ENCODE measurements at regions not wholly inside any gene's neighbourhood (a gene's known extent, or its start where the extent isn't known, plus 50 kb on each side); places are given as distances from the start of the nearest gene placed in this dataset.

DNA sequence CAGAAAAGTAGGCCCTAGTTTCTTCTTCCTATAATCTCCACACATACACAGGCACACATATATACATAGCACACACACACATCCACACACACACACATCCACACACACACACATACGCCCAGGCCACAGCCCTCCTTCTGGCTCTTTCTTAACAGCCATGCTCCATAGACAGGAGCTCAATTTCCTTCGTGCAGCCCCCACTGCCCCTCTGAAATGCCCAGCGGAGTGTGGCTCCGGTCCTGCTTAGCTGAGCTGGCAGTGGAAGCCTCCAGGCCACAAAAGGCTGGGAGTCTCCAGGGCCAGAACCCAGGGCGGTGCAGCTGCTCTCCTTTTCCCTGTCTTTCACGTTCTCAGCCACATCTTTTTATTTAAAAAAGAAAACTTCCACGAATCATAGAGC lies 282.9 kb upstream of the IGFBP3 start:
- Mint-ChIP-seq H3K27ac (ENCODE audit: low read depth, unreplicated experiment) (no peak overlapping the region), H3K27me3 (ENCODE audit: insufficient read depth, unreplicated experiment) (no peaks in the 10 kb centered on the region), H3K4me1 (ENCODE audit: insufficient read depth, unreplicated experiment) (peaks cover 10% of the 10 kb centered on the region), H3K36me3 (ENCODE audit: insufficient read depth, unreplicated experiment) (no peaks in the 10 kb centered on the region), H3K4me3 (ENCODE audit: unreplicated experiment) (no peak overlapping the region), H3K9me3 (ENCODE audit: unreplicated experiment) (no peaks in the 10 kb centered on the region)
- no TSS peak for BruUV-seq (replicated peaks)
- ChIA-PET CTCF (interaction anchor here (0.6 to 0.9 kb wide), 2 partner anchors 18 to 38 kb away, joined by 3 to 4 read pairs; no protein-coding TSS in a partner anchor), POLR2A (no interaction called here)
- intact Hi-C loops (cut with micrococcal nuclease): no loop called here
- no peak for TF ChIP-seq CTCF (IDR thresholded peaks at IDR 0.05; ENCODE audit: unreplicated experiment)
- no peak for DNase-seq (ENCODE audit: unreplicated experiment)

DNA sequence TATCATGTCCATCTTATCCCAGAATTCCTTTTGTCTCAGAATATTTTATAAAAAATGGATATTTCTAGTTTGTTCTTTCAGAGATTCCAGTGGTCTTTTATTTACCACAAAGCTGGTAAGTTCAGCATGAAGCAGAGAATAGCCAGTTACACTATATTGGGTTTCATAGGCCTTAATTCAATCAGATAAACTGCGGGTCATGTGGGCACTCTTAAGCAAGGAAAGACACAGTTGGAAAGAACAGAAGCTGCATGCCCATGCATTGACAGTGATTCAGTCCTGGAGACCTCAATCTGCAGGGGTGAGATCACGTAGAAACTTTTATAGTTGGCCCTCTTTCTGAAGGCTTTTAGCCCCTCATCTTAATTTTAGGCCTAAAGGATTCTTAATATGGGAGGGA lies 281.3 kb upstream of the IGFBP3 start:
- POLR2A ChIA-PET: interaction anchor here (1.2 kb wide), 1 partner anchor 18 kb away, joined by 3 read pairs; no protein-coding TSS in a partner anchor
- no TSS peak for BruUV-seq (replicated peaks)
- CTCF ChIA-PET: interaction anchor here (0.5 kb wide), 1 partner anchor 53 kb away, joined by 3 read pairs; no protein-coding TSS in a partner anchor
- no peak for DNase-seq (ENCODE audit: unreplicated experiment)
- H3K4me3 Mint-ChIP-seq (ENCODE audit: unreplicated experiment): no peak overlapping the region
- H3K36me3 Mint-ChIP-seq (ENCODE audit: insufficient read depth, unreplicated experiment): no peaks in the 10 kb centered on the region
- no peaks in the 10 kb centered on the region for H3K27me3 Mint-ChIP-seq (ENCODE audit: insufficient read depth, unreplicated experiment)
- peaks cover 10% of the 10 kb centered on the region for H3K4me1 Mint-ChIP-seq (ENCODE audit: insufficient read depth, unreplicated experiment)
- TF ChIP-seq CTCF (IDR thresholded peaks at IDR 0.05; ENCODE audit: unreplicated experiment): no peak
- no peaks in the 10 kb centered on the region for H3K9me3 Mint-ChIP-seq (ENCODE audit: unreplicated experiment)
- intact Hi-C loops (cut with micrococcal nuclease): no loop called here
- no peak overlapping the region for H3K27ac Mint-ChIP-seq (ENCODE audit: low read depth, unreplicated experiment)

GRCh38 chr7:46201961-46202360 lies 280.9 kb upstream of the IGFBP3 start:
- Mint-ChIP-seq H3K9me3 (ENCODE audit: unreplicated experiment) (no peaks in the 10 kb centered on the region), H3K27me3 (ENCODE audit: insufficient read depth, unreplicated experiment) (no peaks in the 10 kb centered on the region), H3K4me3 (ENCODE audit: unreplicated experiment) (no peak overlapping the region), H3K36me3 (ENCODE audit: insufficient read depth, unreplicated experiment) (no peaks in the 10 kb centered on the region), H3K27ac (ENCODE audit: low read depth, unreplicated experiment) (no peak overlapping the region), H3K4me1 (ENCODE audit: insufficient read depth, unreplicated experiment) (peaks cover 10% of the 10 kb centered on the region)
- no peak for TF ChIP-seq CTCF (IDR thresholded peaks at IDR 0.05; ENCODE audit: unreplicated experiment)
- DNase-seq (ENCODE audit: unreplicated experiment): no peak
- ChIA-PET CTCF (no interaction called here), POLR2A (no interaction called here)
- intact Hi-C loops (cut with micrococcal nuclease): no loop called here
- BruUV-seq (replicated peaks): no TSS peak

GRCh38 chr7:46198701-46199100 lies 277.6 kb upstream of the IGFBP3 start:
- POLR2A ChIA-PET: interaction anchor here (1.0 to 1.2 kb wide), 2 partner anchors 30 to 123 kb away, joined by 3 read pairs; no protein-coding TSS in a partner anchor
- Mint-ChIP-seq H3K4me3 (ENCODE audit: unreplicated experiment) (no peak overlapping the region), H3K36me3 (ENCODE audit: insufficient read depth, unreplicated experiment) (no peaks in the 10 kb centered on the region), H3K27me3 (ENCODE audit: insufficient read depth, unreplicated experiment) (no peaks in the 10 kb centered on the region), H3K4me1 (ENCODE audit: insufficient read depth, unreplicated experiment) (no peaks in the 10 kb centered on the region), H3K9me3 (ENCODE audit: unreplicated experiment) (no peaks in the 10 kb centered on the region), H3K27ac (ENCODE audit: low read depth, unreplicated experiment) (no peak overlapping the region)
- CTCF ChIA-PET: interaction anchor here (0.6 to 2.3 kb wide), 2 partner anchors 26 to 982 kb away, joined by 3 to 6 read pairs; no protein-coding TSS in a partner anchor
- no peak for TF ChIP-seq CTCF (IDR thresholded peaks at IDR 0.05; ENCODE audit: unreplicated experiment)
- no TSS peak for BruUV-seq (replicated peaks)
- intact Hi-C loops (cut with micrococcal nuclease): no loop called here
- DNase-seq (ENCODE audit: unreplicated experiment): no peak
